OCI-LY3 (cell line): ENCODE measurements at regions not wholly inside any gene's neighbourhood (a gene's known extent, or its start where the extent isn't known, plus 50 kb on each side); places are given as distances from the start of the nearest gene placed in this dataset.
A peak's percentile ranks its signal among the peaks of the same experiment; 100 is the strongest.

Experiments used
- H2AFZ ChIP-seq: fragments of 200-600, 300-600 bp; shearing (Covaris generic); 2 replicates; pipeline ENCODE4 v1.6.0; 2014; ENCODE audit warnings: antibody characterized with exemption, low read depth, low read length
- H3K27ac ChIP-seq: fragments of 200-600, 300-600 bp; sonication (generic); 2 replicates; pipeline ENCODE4 v1.5.1; 2014; ENCODE audit warnings: mild to moderate bottlenecking, low read length, moderate library complexity, mixed read lengths
- H3K27me3 ChIP-seq: fragments of 200-600, 300-600 bp; sonication (generic); 2 replicates; pipeline ENCODE4 v1.6.1; 2014; ENCODE audit warnings: low read depth, low read length, mixed read lengths
- H3K36me3 ChIP-seq: fragments of 200-600, 300-600 bp; sonication (generic); replicated peaks from 2 replicates; pipeline ENCODE3; 2014; ENCODE audit warnings: low read depth, low read length, mixed read lengths
- H3K4me1 ChIP-seq: fragments of 300-600, 200-600 bp; sonication (generic); 2 replicates; pipeline ENCODE4 v1.6.1; 2014; ENCODE audit warnings: low read length, mixed read lengths
- H3K4me2 ChIP-seq: fragments of 200-600, 300-600 bp; sonication (generic); 2 replicates; pipeline ENCODE4 v1.6.1; 2014; ENCODE audit warnings: low read length, mixed read lengths
- H3K4me3 ChIP-seq: fragments of 300-600, 200-600 bp; sonication (generic); 2 replicates; pipeline ENCODE4 v1.5.1; 2014; ENCODE audit warnings: antibody characterized with exemption, mild to moderate bottlenecking, low read length, moderate library complexity
- H3K79me2 ChIP-seq: fragments of 300-600, 200-600 bp; shearing (Covaris generic); 2 replicates; pipeline ENCODE4 v1.6.1; 2014; ENCODE audit warnings: mild to moderate bottlenecking, low read length, mixed read lengths
- H3K9ac ChIP-seq: fragments of 300-600, 200-600 bp; shearing (Covaris generic); 2 replicates; pipeline ENCODE4 v1.6.0; 2014; ENCODE audit warnings: mild to moderate bottlenecking, low read length, moderate library complexity
- H3K9me3 ChIP-seq: fragments of 200-600, 300-600 bp; shearing (Covaris generic); 2 replicates; pipeline ENCODE4 v1.6.1; 2014; ENCODE audit warnings: low read length, mixed read lengths; ENCODE audit not compliant: insufficient read depth
- H4K20me1 ChIP-seq: fragments of 200-600, 300-600 bp; sonication (generic); 2 replicates; pipeline ENCODE4 v1.6.1; 2016; ENCODE audit warnings: low read length, mixed read lengths; ENCODE audit not compliant: insufficient read depth
- CTCF ChIP-seq: fragments of 200-600, 300-600 bp; sonication (generic); IDR thresholded peaks from 2 replicates; pipeline ENCODE4 v1.5.1; 2014; ENCODE audit warnings: antibody characterized with exemption, low read length, low read depth
- EZH2phosphoT487 ChIP-seq: fragments of 200-600 bp; shearing (Covaris generic); IDR thresholded peaks from 2 replicates; pipeline ENCODE4 v1.6.1; 2018; ENCODE audit warnings: antibody characterized with exemption, mixed run types, low read depth

GRCh38 chr7:85705076-85705475, 518.2 kb upstream of the SEMA3D start:
- Histone ChIP-seq H3K4me3 (no peak overlapping the region), H2AFZ (no peak overlapping the region), H4K20me1 (no peaks in the 10 kb centered on the region), H3K9me3 (no peaks in the 10 kb centered on the region), H3K36me3 (no peaks in the 10 kb centered on the region), H3K27ac (no peak overlapping the region), H3K9ac (no peak overlapping the region), H3K4me2 (no peak overlapping the region), H3K27me3 (no peaks in the 10 kb centered on the region), H3K79me2 (no peaks in the 10 kb centered on the region), H3K4me1 (peaks cover under 1% of the 10 kb centered on the region; the same call in 1 of the 2 replicates)
- TF ChIP-seq CTCF: no peak
- TF ChIP-seq EZH2phosphoT487: no peak

- no peaks in the 10 kb centered on the region for H3K79me2 ChIP-seq
- H3K27me3 ChIP-seq: no peaks in the 10 kb centered on the region
- H3K4me2 ChIP-seq: no peak overlapping the region
- no peaks in the 10 kb centered on the region for H3K9me3 ChIP-seq
- H3K4me1 ChIP-seq: peaks cover 9% of the 10 kb centered on the region
- H4K20me1 ChIP-seq: no peaks in the 10 kb centered on the region
- no peak overlapping the region for H3K4me3 ChIP-seq
- no peaks in the 10 kb centered on the region for H3K36me3 ChIP-seq
- H2AFZ ChIP-seq: no peak overlapping the region
- H3K9ac ChIP-seq: no peak overlapping the region
- H3K27ac ChIP-seq: no peak overlapping the region
- TF ChIP-seq CTCF: no peak
- TF ChIP-seq EZH2phosphoT487: no peak
Measured at GRCh38 chr7:85703251-85704010, 516.6 kb upstream of the SEMA3D start.

- Histone ChIP-seq H3K79me2 (no peaks in the 10 kb centered on the region), H3K4me3 (no peak overlapping the region), H3K9ac (no peak overlapping the region), H2AFZ (no peak overlapping the region), H3K4me1 (peaks cover 9% of the 10 kb centered on the region), H3K36me3 (no peaks in the 10 kb centered on the region), H4K20me1 (no peaks in the 10 kb centered on the region), H3K9me3 (no peaks in the 10 kb centered on the region), H3K4me2 (no peak overlapping the region), H3K27ac (no peak overlapping the region), H3K27me3 (no peaks in the 10 kb centered on the region)
- TF ChIP-seq EZH2phosphoT487 (no peak), CTCF (no peak)
Measured at GRCh38 chr7:85702348-85702747, 515.5 kb upstream of the SEMA3D start.

GRCh38 chr7:85699482-85699881, 512.6 kb upstream of the SEMA3D start:
- H4K20me1 ChIP-seq: no peaks in the 10 kb centered on the region
- no peaks in the 10 kb centered on the region for H3K27me3 ChIP-seq
- H2AFZ ChIP-seq: peak overlapping the region; percentile 59; the same call in 1 of the 2 replicates
- H3K4me2 ChIP-seq: peak overlapping the region; percentile 9
- no peak overlapping the region for H3K4me3 ChIP-seq
- H3K27ac ChIP-seq: no peak overlapping the region
- H3K9ac ChIP-seq: no peak overlapping the region
- no peaks in the 10 kb centered on the region for H3K79me2 ChIP-seq
- peaks cover 9% of the 10 kb centered on the region for H3K4me1 ChIP-seq
- H3K36me3 ChIP-seq: no peaks in the 10 kb centered on the region
- no peak for TF ChIP-seq EZH2phosphoT487
- no peak for TF ChIP-seq CTCF
- H3K9me3 ChIP-seq: no peaks in the 10 kb centered on the region
